B cell (primary cell): ENCODE measurements at regions not wholly inside any gene's neighbourhood (a gene's known extent, or its start where the extent isn't known, plus 50 kb on each side); places are given as distances from the start of the nearest gene placed in this dataset.

Experiments used
- ATAC-seq: fragments of 200-7000 bp; cut with Tn5 transposase; one replicate; pipeline ENCODE4 v1.10.0; 2021; ENCODE audit warnings: low read depth, mild to moderate bottlenecking, moderate number of reproducible peaks, moderate library complexity
- CTCF ChIA-PET: fragments of 350-600 bp; sonication (Branson Sonifier 250); formaldehyde crosslinking; loops from one replicate; lab custom pipeline; 2021; ENCODE audit warnings: antibody characterized with exemption, inconsistent platforms; lab: Charles Lee
- POLR2A ChIA-PET: fragments of 350-600 bp; sonication (Branson Sonifier 250); formaldehyde crosslinking; loops from one replicate; lab custom pipeline; 2021; ENCODE audit warnings: antibody characterized with exemption; lab: Charles Lee
- DNase-seq: peaks from one replicate; pipeline ENCODE4 v3.0.0; 2013
- H2AFZ ChIP-seq: 2 replicates; pipeline ENCODE4 v1.6.1; 2012; ENCODE audit warnings: mild to moderate bottlenecking, low read depth, low read length; ENCODE audit not compliant: insufficient read depth, poor library complexity, severe bottlenecking
- H3K27ac ChIP-seq, 2 donors: 1 replicate in 1 of 2; 2 replicates in 1 of 2; pipeline ENCODE4 v1.5.1; 2012 to 2013; ENCODE audit warnings: low read length in 2 of 2, mild to moderate bottlenecking in 2 of 2, moderate library complexity in 1 of 2
- H3K27me3 ChIP-seq, 4 experiments: fragments of 200-600 bp in 1 of 4; sonication (generic) in 1 of 4; replicated peaks in 1 of 4; 1 replicate in 2 of 4; 2 replicates in 2 of 4; pipeline versions ENCODE4 v1.6.1 to v1.7.0; 2013 to 2016; ENCODE audit warnings: low read length in 3 of 4, mild to moderate bottlenecking in 2 of 4, mixed read lengths in 1 of 4, moderate library complexity in 1 of 4; ENCODE audit not compliant: insufficient read depth in 4 of 4, control insufficient read depth in 3 of 4; ENCODE audit errors: control extremely low read depth in 1 of 4
- H3K36me3 ChIP-seq, 2 experiments: replicated peaks in 1 of 2; 1 replicate in 1 of 2; 2 replicates in 1 of 2; pipeline versions ENCODE4 v1.6.1 to v1.7.1; 2013; ENCODE audit warnings: low read length in 1 of 2; ENCODE audit not compliant: insufficient read depth in 2 of 2, control insufficient read depth in 1 of 2; ENCODE audit errors: control extremely low read depth in 1 of 2, extremely low read depth in 1 of 2
- H3K4me1 ChIP-seq, 2 donors: fragments of 200-600 bp in 1 of 2; sonication (generic) in 1 of 2; 1 replicate in 1 of 2; 2 replicates in 1 of 2; pipeline versions ENCODE4 v1.5.1 to v1.6.1; 2013 to 2017; ENCODE audit warnings: low read length in 2 of 2; ENCODE audit not compliant: control insufficient read depth in 2 of 2, insufficient read depth in 2 of 2
- H3K4me2 ChIP-seq: replicated peaks from 2 replicates; pipeline ENCODE3; 2012; ENCODE audit warnings: mild to moderate bottlenecking, low read depth, low read length; ENCODE audit not compliant: poor library complexity, severe bottlenecking
- H3K4me3 ChIP-seq, 5 experiments: fragments of 200-600 bp in 1 of 5; sonication (generic) in 1 of 5; 1 replicate in 3 of 5; 2 replicates in 2 of 5; pipeline versions ENCODE4 v1.5.1 to v1.7.0; 2011 to 2016; ENCODE audit warnings: low read length in 4 of 5, mild to moderate bottlenecking in 4 of 5, low read depth in 2 of 5, control low read depth in 1 of 5, moderate library complexity in 1 of 5; ENCODE audit not compliant: insufficient read depth in 1 of 5; ENCODE audit errors: control extremely low read depth in 1 of 5, extremely low read depth in 1 of 5
- H3K79me2 ChIP-seq: fragments of 200-600 bp; sonication (generic); one replicate; pipeline ENCODE4 v1.6.0; 2016; ENCODE audit warnings: low read length; ENCODE audit not compliant: control insufficient read depth, insufficient read depth
- H3K9ac ChIP-seq: fragments of 200-600 bp; sonication (generic); 2 replicates; pipeline ENCODE4 v1.6.1; 2017; ENCODE audit warnings: mild to moderate bottlenecking, low read length, moderate library complexity
- H3K9me3 ChIP-seq, 3 donors: one replicate each; pipeline versions ENCODE4 v1.6.1 to v1.7.1; 2013; ENCODE audit warnings: low read length in 2 of 3; ENCODE audit not compliant: control insufficient read depth in 2 of 3, insufficient read depth in 1 of 3; ENCODE audit errors: control extremely low read depth in 1 of 3
- H4K20me1 ChIP-seq: 2 replicates; pipeline ENCODE4 v1.6.0; 2012; ENCODE audit warnings: mild to moderate bottlenecking, low read length; ENCODE audit not compliant: insufficient read depth, control insufficient read depth, poor library complexity, severe bottlenecking
- H3K27ac Mint-ChIP-seq: one replicate; pipeline ENCODE4 v1.8.0; 2021; ENCODE audit warnings: mixed read lengths
- H3K27me3 Mint-ChIP-seq: one replicate; pipeline ENCODE4 v1.8.0; 2021; ENCODE audit warnings: mixed read lengths
- H3K4me1 Mint-ChIP-seq: one replicate; pipeline ENCODE4 v1.8.0; 2021; ENCODE audit warnings: mixed read lengths
- H3K4me3 Mint-ChIP-seq: one replicate; pipeline ENCODE4 v1.8.0; 2021; ENCODE audit warnings: mixed read lengths
- H3K9me3 Mint-ChIP-seq: one replicate; pipeline ENCODE4 v1.8.0; 2022; ENCODE audit warnings: mixed read lengths; ENCODE audit not compliant: insufficient read depth
- CTCF ChIP-seq: fragments of 200-600 bp; IDR thresholded peaks from one replicate; pipeline ENCODE4 v1.8.0; 2022; ENCODE audit warnings: antibody characterized with exemption, mild to moderate bottlenecking
- EZH2 ChIP-seq: IDR thresholded peaks from 2 replicates; pipeline ENCODE4 v1.6.1; 2012; ENCODE audit warnings: borderline replicate concordance, low read depth, mild to moderate bottlenecking, moderate library complexity, low read length; ENCODE audit not compliant: insufficient read depth, poor library complexity, severe bottlenecking
- WGBS: methylation state at CpG from one replicate; pipeline ENCODE4 v1.1.5; 2013; ENCODE audit warnings: missing lambda C conversion rate; ENCODE audit not compliant: insufficient coverage; 5-methylcytosine and 5-hydroxymethylcytosine counted together
- intact Hi-C: fragments of 100-400 bp; cut with micrococcal nuclease; formaldehyde crosslinking; loops from one replicate; pipeline ENCODE4 v1.10.0; 2022

- CTCF ChIA-PET, result no interaction called here
- Mint-ChIP-seq H3K4me1 (no peaks in the 10 kb centered on the region), H3K27me3 (peaks cover 8% of the 10 kb centered on the region), H3K27ac (no peak overlapping the region), H3K4me3 (no peak overlapping the region), H3K9me3 (no peaks in the 10 kb centered on the region)
- Histone ChIP-seq H4K20me1 (no peaks in the 10 kb centered on the region), H2AFZ (no peak overlapping the region), H3K79me2 (no peaks in the 10 kb centered on the region), H3K4me2 (no peak overlapping the region), H3K4me3 (no peak overlapping the region), H3K27me3 (no peaks in the 10 kb centered on the region), H3K4me1 (no peaks in the 10 kb centered on the region), H3K36me3 (no peaks in the 10 kb centered on the region), H3K9ac (no peak overlapping the region), H3K9me3 (no peaks in the 10 kb centered on the region), H3K27ac (no peak overlapping the region)
- DNase-seq, result no peak
- TF ChIP-seq EZH2, result no peak
- TF ChIP-seq CTCF, result no peak
- ATAC-seq, result no peak
- POLR2A ChIA-PET, result no interaction called here
- intact Hi-C loops, result no loop called here
- WGBS, result 91% methylated on average over 8 of the region's 11 CpGs
Observed at GRCh38 chr1:223031733-223032601, 111.1 kb downstream of the TLR5 start.

GRCh38 chr1:223033658-223034057 lies 109.4 kb downstream of the TLR5 start:
- TF ChIP-seq CTCF, result no peak
- TF ChIP-seq EZH2, result no peak
- DNase-seq (no peak), ATAC-seq (no peak)
- Histone ChIP-seq H3K9ac (no peak overlapping the region), H3K4me3 (no peak overlapping the region), H3K4me2 (no peak overlapping the region), H3K36me3 (no peaks in the 10 kb centered on the region), H2AFZ (no peak overlapping the region), H4K20me1 (no peaks in the 10 kb centered on the region), H3K27me3 (no peaks in the 10 kb centered on the region), H3K27ac (no peak overlapping the region), H3K9me3 (no peaks in the 10 kb centered on the region), H3K79me2 (no peaks in the 10 kb centered on the region), H3K4me1 (no peaks in the 10 kb centered on the region)
- no peaks in the 10 kb centered on the region for H3K4me1 Mint-ChIP-seq
- intact Hi-C loops, result no loop called here
- no peaks in the 10 kb centered on the region for H3K9me3 Mint-ChIP-seq
- ChIA-PET POLR2A (no interaction called here), CTCF (no interaction called here)
- no peak overlapping the region for H3K4me3 Mint-ChIP-seq
- whole genome bisulfite sequencing, result 53% methylated on average over 3 of the region's 3 CpGs
- H3K27ac Mint-ChIP-seq, result no peak overlapping the region
- peaks cover 8% of the 10 kb centered on the region for H3K27me3 Mint-ChIP-seq
